CD4-positive, alpha-beta T cell (primary cell): ENCODE measurements at regions not wholly inside any gene's neighbourhood (a gene's known extent, or its start where the extent isn't known, plus 50 kb on each side); places are given as distances from the start of the nearest gene placed in this dataset.

Experiments used
- ATAC-seq: fragments of 200-7000 bp; cut with Tn5 transposase; one replicate; pipeline ENCODE4 v1.10.0; 2022; ENCODE audit warnings: mild to moderate bottlenecking; ENCODE audit not compliant: poor library complexity
- CTCF ChIA-PET: fragments of 350-600 bp; sonication (Branson Sonifier 250); formaldehyde crosslinking; loops from one replicate; lab custom pipeline; 2021; ENCODE audit warnings: antibody characterized with exemption, inconsistent platforms; lab: Charles Lee
- POLR2A ChIA-PET: fragments of 350-600 bp; sonication (Branson Sonifier 250); formaldehyde crosslinking; loops from one replicate; lab custom pipeline; 2021; ENCODE audit warnings: antibody characterized with exemption, inconsistent platforms; lab: Charles Lee
- DNase-seq, 14 experiments: peaks; one replicate each; pipeline ENCODE4 v3.0.0-alpha.2; 2013 to 2020; ENCODE audit warnings: mixed read lengths in 2 of 14
- H3K27ac ChIP-seq, 2 donors: one replicate each; pipeline versions ENCODE4 v1.5.1 to v1.7.0; 2013; ENCODE audit warnings: low read length in 2 of 2, low read depth in 1 of 2, mild to moderate bottlenecking in 1 of 2
- H3K27me3 ChIP-seq, 2 experiments: 1 replicate in 1 of 2; 2 replicates in 1 of 2; pipeline versions ENCODE4 v1.6.1 to v1.7.0; 2013; ENCODE audit warnings: low read length in 2 of 2, control low read depth in 1 of 2, mild to moderate bottlenecking in 1 of 2, moderate library complexity in 1 of 2; ENCODE audit not compliant: insufficient read depth in 2 of 2, control insufficient read depth in 1 of 2
- H3K36me3 ChIP-seq: one replicate; pipeline ENCODE4 v1.6.1; 2013; ENCODE audit warnings: low read length, control low read depth; ENCODE audit not compliant: insufficient read depth
- H3K4me1 ChIP-seq: one replicate; pipeline ENCODE4 v1.6.1; 2013; ENCODE audit warnings: low read length, control low read depth; ENCODE audit not compliant: insufficient read depth
- H3K4me3 ChIP-seq: one replicate; pipeline ENCODE4 v1.5.1; 2013; ENCODE audit warnings: mild to moderate bottlenecking, low read length, moderate library complexity
- H3K9me3 ChIP-seq, 2 experiments: 1 replicate in 1 of 2; 2 replicates in 1 of 2; pipeline versions ENCODE4 v1.6.1 to v1.7.0; 2013; ENCODE audit warnings: low read length in 2 of 2, mild to moderate bottlenecking in 2 of 2, control low read depth in 1 of 2, moderate library complexity in 1 of 2; ENCODE audit not compliant: control insufficient read depth in 1 of 2, insufficient read depth in 1 of 2
- H3K27ac Mint-ChIP-seq: one replicate; pipeline ENCODE4 v1.8.0; 2020; ENCODE audit warnings: mixed read lengths
- H3K27me3 Mint-ChIP-seq: one replicate; pipeline ENCODE4 v1.8.0; 2021; ENCODE audit warnings: mixed read lengths
- H3K36me3 Mint-ChIP-seq: one replicate; pipeline ENCODE4 v1.8.0; 2021; ENCODE audit warnings: low read depth, mixed read lengths
- H3K4me1 Mint-ChIP-seq: one replicate; pipeline ENCODE4 v1.8.0; 2021; ENCODE audit warnings: low read depth, mixed read lengths
- H3K4me3 Mint-ChIP-seq: one replicate; pipeline ENCODE4 v1.8.0; 2020; ENCODE audit warnings: mild to moderate bottlenecking, mixed read lengths
- H3K9me3 Mint-ChIP-seq: one replicate; pipeline ENCODE4 v1.8.0; 2020; ENCODE audit warnings: mixed read lengths
- intact Hi-C, 2 experiments: fragments of 100-400 bp; cut with DNase I in 1 of 2; cut with micrococcal nuclease in 1 of 2; formaldehyde crosslinking; loops; one replicate each; pipeline versions ENCODE4 v1.15.1 to v1.9.0; 2023 to 2025; cut with DNase I, micrococcal nuclease
- TF ChIP-seq, protein P1 (sequence below): fragments of 200-600 bp; IDR thresholded peaks from one replicate; pipeline ENCODE4 v1.8.0; 2022; ENCODE audit warnings: antibody characterized with exemption, mild to moderate bottlenecking

DNA sequence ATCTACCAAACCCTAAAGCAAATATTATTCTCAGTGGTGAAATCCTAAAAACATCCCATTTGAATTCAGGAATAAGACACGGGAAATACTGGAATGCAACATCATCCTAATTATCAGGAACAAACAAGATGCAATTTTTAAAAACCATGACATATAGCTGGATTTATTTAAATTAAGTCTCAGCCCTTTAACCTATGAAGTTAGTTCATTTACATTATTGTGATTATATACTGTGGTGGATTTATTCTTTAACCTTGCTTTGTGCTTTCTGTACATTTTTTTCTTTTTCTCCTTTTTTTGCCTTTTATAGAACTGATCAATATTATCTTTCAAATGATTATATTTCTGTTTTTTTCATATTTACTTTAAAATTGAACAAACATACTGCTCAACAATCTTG is 59.8 kb upstream of the ARMC2 start:
- DNase-seq = no peak
- H3K36me3 Mint-ChIP-seq = no peaks in the 10 kb centered on the region
- POLR2A ChIA-PET = no interaction called here
- H3K4me3 Mint-ChIP-seq = no peak overlapping the region
- no peak overlapping the region for H3K4me3 ChIP-seq
- TF ChIP-seq, protein P1, sequence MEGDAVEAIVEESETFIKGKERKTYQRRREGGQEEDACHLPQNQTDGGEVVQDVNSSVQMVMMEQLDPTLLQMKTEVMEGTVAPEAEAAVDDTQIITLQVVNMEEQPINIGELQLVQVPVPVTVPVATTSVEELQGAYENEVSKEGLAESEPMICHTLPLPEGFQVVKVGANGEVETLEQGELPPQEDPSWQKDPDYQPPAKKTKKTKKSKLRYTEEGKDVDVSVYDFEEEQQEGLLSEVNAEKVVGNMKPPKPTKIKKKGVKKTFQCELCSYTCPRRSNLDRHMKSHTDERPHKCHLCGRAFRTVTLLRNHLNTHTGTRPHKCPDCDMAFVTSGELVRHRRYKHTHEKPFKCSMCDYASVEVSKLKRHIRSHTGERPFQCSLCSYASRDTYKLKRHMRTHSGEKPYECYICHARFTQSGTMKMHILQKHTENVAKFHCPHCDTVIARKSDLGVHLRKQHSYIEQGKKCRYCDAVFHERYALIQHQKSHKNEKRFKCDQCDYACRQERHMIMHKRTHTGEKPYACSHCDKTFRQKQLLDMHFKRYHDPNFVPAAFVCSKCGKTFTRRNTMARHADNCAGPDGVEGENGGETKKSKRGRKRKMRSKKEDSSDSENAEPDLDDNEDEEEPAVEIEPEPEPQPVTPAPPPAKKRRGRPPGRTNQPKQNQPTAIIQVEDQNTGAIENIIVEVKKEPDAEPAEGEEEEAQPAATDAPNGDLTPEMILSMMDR = no peak
- no peak overlapping the region for H3K27ac Mint-ChIP-seq
- no peak overlapping the region for H3K27ac ChIP-seq
- intact Hi-C loops = no loop called here
- H3K9me3 ChIP-seq = no peaks in the 10 kb centered on the region
- H3K27me3 ChIP-seq = no peaks in the 10 kb centered on the region
- no peak for ATAC-seq
- CTCF ChIA-PET = no interaction called here
- H3K9me3 Mint-ChIP-seq = peaks cover 2% of the 10 kb centered on the region
- H3K4me1 ChIP-seq = no peaks in the 10 kb centered on the region
- H3K27me3 Mint-ChIP-seq = no peaks in the 10 kb centered on the region
- H3K4me1 Mint-ChIP-seq = no peaks in the 10 kb centered on the region
- no peaks in the 10 kb centered on the region for H3K36me3 ChIP-seq

DNA sequence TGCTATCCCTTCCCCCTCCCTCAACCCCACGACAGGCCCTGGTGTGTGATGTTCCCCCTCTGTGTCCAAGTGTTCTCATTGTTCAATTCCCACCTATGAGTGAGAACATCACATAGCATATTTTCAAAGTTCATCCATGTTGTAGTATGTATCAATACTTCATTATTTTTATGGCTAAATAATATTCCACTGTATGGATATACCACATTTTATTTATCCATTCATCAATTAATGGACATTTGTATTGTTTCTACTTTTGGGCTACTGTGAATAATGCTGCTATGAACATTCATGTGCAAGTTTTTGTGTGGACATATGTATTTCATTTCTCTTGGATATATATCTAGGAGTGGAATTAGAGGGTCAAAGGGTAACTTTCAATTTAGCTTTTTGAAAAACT is 58.7 kb upstream of the ARMC2 start:
- DNase-seq = no peak
- no peaks in the 10 kb centered on the region for H3K9me3 ChIP-seq
- no peak for ATAC-seq
- H3K4me3 ChIP-seq = no peak overlapping the region
- TF ChIP-seq, protein P1 = no peak
- Mint-ChIP-seq H3K27ac (no peak overlapping the region), H3K4me3 (no peak overlapping the region), H3K27me3 (no peaks in the 10 kb centered on the region), H3K9me3 (peaks cover 2% of the 10 kb centered on the region), H3K4me1 (no peaks in the 10 kb centered on the region), H3K36me3 (no peaks in the 10 kb centered on the region)
- POLR2A ChIA-PET = interaction anchor here (0.6 kb wide), 1 partner anchor 297 kb away, joined by 3 read pairs; no protein-coding TSS in a partner anchor
- H3K27me3 ChIP-seq = no peaks in the 10 kb centered on the region
- intact Hi-C loops = no loop called here
- H3K4me1 ChIP-seq = no peaks in the 10 kb centered on the region
- H3K27ac ChIP-seq = no peak overlapping the region
- CTCF ChIA-PET = no interaction called here
- H3K36me3 ChIP-seq = no peaks in the 10 kb centered on the region

DNA sequence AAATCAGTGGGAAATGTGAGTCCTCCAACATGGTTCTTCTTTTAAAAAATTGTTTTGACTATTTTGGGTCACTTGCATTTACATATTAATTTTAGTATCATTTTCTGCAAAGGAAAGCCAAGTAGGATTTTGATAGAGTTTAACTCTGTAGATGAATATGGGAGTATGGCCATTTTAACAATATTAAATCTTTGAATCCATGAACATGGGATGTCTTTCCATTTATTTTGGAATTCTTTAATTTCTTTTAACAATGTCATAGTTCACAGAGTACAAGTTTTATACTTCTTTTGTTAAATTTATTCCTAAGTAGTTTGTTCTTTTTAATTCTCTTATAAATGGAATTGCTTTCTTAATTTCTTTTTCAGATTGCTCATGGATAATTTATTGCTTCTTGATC is 56.5 kb upstream of the ARMC2 start:
- no peaks in the 10 kb centered on the region for H3K36me3 Mint-ChIP-seq
- Histone ChIP-seq H3K36me3 (no peaks in the 10 kb centered on the region), H3K27ac (no peak overlapping the region), H3K4me3 (no peak overlapping the region), H3K4me1 (no peaks in the 10 kb centered on the region), H3K27me3 (no peaks in the 10 kb centered on the region), H3K9me3 (no peaks in the 10 kb centered on the region)
- ATAC-seq (no peak), DNase-seq (no peak)
- intact Hi-C loops = no loop called here
- H3K4me1 Mint-ChIP-seq = no peaks in the 10 kb centered on the region
- no peak overlapping the region for H3K27ac Mint-ChIP-seq
- H3K4me3 Mint-ChIP-seq = no peak overlapping the region
- no peaks in the 10 kb centered on the region for H3K27me3 Mint-ChIP-seq
- CTCF ChIA-PET = no interaction called here
- peaks cover 2% of the 10 kb centered on the region for H3K9me3 Mint-ChIP-seq
- TF ChIP-seq, protein P1 = no peak
- POLR2A ChIA-PET = interaction anchor here (0.5 kb wide), 1 partner anchor 35 kb away, joined by 3 read pairs; no protein-coding TSS in a partner anchor
